Transverse colon (tissue), 4 donors: ENCODE measurements at regions not wholly inside any gene's neighbourhood (a gene's known extent, or its start where the extent isn't known, plus 50 kb on each side); places are given as distances from the start of the nearest gene placed in this dataset.

Source experiments
- DNase-seq: peaks from one replicate; pipeline ENCODE4 v3.0.0-alpha.2; 2019
- H3K27ac ChIP-seq, 4 donors: fragments of 200-600 bp; sonication (generic); 2 replicates each; pipeline ENCODE4 v1.5.1; 2016 to 2018; ENCODE audit warnings: inconsistent platforms in 4 of 4
- H3K27me3 ChIP-seq: fragments of 200-600 bp; sonication (generic); 2 replicates; pipeline ENCODE4 v1.5.1; 2017; ENCODE audit warnings: inconsistent platforms
- H3K36me3 ChIP-seq, 4 donors: fragments of 200-600 bp; sonication (generic); 2 replicates each; pipeline ENCODE4 v1.5.1; 2017 to 2019; ENCODE audit warnings: inconsistent platforms in 4 of 4
- H3K4me1 ChIP-seq, 4 donors: fragments of 200-600 bp; sonication (generic); 2 replicates each; pipeline ENCODE4 v1.5.1; 2017 to 2020; ENCODE audit warnings: inconsistent platforms in 4 of 4
- H3K4me3 ChIP-seq, 4 donors: fragments of 200-600 bp; sonication (generic); 1 replicate in 1 of 4; 2 replicates in 3 of 4; pipeline versions ENCODE4 v1.5.1 to v1.6.1; 2017 to 2019; ENCODE audit warnings: inconsistent platforms in 4 of 4
- H3K9me3 ChIP-seq, 2 donors: fragments of 200-600 bp; sonication (generic); 2 replicates each; pipeline ENCODE4 v1.5.1; 2017 to 2019; ENCODE audit warnings: inconsistent platforms in 2 of 2
- EP300 ChIP-seq: sonication (generic); formaldehyde crosslinking; IDR thresholded peaks from one replicate; pipeline ENCODE4 v1.6.1; 2017; ENCODE audit warnings: antibody characterized with exemption, low read depth
- POLR2A ChIP-seq: fragments of 450-650 bp; IDR thresholded peaks from one replicate; pipeline ENCODE4 v1.6.1; 2016; ENCODE audit warnings: antibody characterized with exemption, mild to moderate bottlenecking, moderate library complexity
- POLR2AphosphoS5 ChIP-seq, 3 donors: sonication (generic); formaldehyde crosslinking; IDR thresholded peaks; one replicate each; pipeline ENCODE4 v1.6.1; 2016; ENCODE audit warnings: antibody characterized with exemption in 3 of 3
- WGBS, 2 donors: methylation state at CpG; one replicate each; pipeline ENCODE4 v1.1.5; 2018; ENCODE audit warnings: low coverage in 1 of 2; 5-methylcytosine and 5-hydroxymethylcytosine counted together
- in situ Hi-C, 4 donors: fragments of 200-750 bp; cut with MboI; loops; one replicate each; pipeline versions ENCODE4 v1.15.0 to v1.15.1; 2017; ENCODE audit warnings: low sequenced_read_pairs in 3 of 4, low pct_ligation_motif_present in 1 of 4, low pct_unique_long_range_greater_than_20kb in 1 of 4
- intact Hi-C: fragments of 100-400 bp; cut with DNase I; formaldehyde crosslinking; loops from one replicate; pipeline ENCODE4 v1.15.1; 2023; ENCODE audit warnings: low total_unique reads
- TF ChIP-seq, protein P1 (sequence below), 5 experiments: fragments of 200-600 bp in 3 of 5; fragments of 450-650 bp in 2 of 5; sonication (generic) in 3 of 5; IDR thresholded peaks; 1 replicate in 2 of 5; 2 replicates in 3 of 5; pipeline ENCODE4 v1.5.1; 2016 to 2017; ENCODE audit warnings: antibody characterized with exemption in 5 of 5, inconsistent platforms in 3 of 5, mild to moderate bottlenecking in 2 of 5, moderate library complexity in 1 of 5

DNA sequence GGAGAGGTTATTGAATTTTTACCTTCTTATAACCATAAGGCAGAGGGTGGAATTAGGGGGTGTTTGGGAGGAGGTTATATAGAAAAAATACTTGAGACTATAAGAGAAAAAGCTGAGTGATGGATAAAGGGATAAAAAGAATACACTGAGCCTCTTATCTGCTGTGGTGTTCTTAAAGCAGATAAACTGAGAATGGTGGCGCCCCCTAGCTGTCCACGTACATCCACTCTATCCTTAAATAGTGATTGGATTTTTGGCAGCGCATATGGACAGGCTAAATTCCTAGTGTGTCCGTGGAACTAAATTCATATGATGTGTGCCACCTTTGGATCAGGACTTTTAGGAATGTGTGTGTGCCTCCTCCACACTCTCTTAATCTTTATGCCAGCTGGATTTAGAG is 121.1 kb downstream of the OXSM start:
- Histone ChIP-seq H3K4me3 (no peak overlapping the region), H3K27me3 (no peaks in the 10 kb centered on the region), H3K36me3 (no peaks in the 10 kb centered on the region), H3K4me1 (no peaks in the 10 kb centered on the region), H3K27ac (no peak overlapping the region), H3K9me3 (no peaks in the 10 kb centered on the region)
- intact Hi-C loops: no loop called here
- in situ Hi-C loops: no loop called here
- peak; percentile 44 for DNase-seq
- TF ChIP-seq, protein P1, sequence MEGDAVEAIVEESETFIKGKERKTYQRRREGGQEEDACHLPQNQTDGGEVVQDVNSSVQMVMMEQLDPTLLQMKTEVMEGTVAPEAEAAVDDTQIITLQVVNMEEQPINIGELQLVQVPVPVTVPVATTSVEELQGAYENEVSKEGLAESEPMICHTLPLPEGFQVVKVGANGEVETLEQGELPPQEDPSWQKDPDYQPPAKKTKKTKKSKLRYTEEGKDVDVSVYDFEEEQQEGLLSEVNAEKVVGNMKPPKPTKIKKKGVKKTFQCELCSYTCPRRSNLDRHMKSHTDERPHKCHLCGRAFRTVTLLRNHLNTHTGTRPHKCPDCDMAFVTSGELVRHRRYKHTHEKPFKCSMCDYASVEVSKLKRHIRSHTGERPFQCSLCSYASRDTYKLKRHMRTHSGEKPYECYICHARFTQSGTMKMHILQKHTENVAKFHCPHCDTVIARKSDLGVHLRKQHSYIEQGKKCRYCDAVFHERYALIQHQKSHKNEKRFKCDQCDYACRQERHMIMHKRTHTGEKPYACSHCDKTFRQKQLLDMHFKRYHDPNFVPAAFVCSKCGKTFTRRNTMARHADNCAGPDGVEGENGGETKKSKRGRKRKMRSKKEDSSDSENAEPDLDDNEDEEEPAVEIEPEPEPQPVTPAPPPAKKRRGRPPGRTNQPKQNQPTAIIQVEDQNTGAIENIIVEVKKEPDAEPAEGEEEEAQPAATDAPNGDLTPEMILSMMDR (IDR thresholded peaks at IDR 0.05): peak in 4 of 5 experiments; percentile 26 to 42 (median 34)
- TF ChIP-seq POLR2AphosphoS5 (IDR thresholded peaks at IDR 0.05) (no peak), POLR2A (no peak)
- WGBS, 2 donors: 44 to 51% methylated on average over 4 of the region's 4 CpGs

DNA sequence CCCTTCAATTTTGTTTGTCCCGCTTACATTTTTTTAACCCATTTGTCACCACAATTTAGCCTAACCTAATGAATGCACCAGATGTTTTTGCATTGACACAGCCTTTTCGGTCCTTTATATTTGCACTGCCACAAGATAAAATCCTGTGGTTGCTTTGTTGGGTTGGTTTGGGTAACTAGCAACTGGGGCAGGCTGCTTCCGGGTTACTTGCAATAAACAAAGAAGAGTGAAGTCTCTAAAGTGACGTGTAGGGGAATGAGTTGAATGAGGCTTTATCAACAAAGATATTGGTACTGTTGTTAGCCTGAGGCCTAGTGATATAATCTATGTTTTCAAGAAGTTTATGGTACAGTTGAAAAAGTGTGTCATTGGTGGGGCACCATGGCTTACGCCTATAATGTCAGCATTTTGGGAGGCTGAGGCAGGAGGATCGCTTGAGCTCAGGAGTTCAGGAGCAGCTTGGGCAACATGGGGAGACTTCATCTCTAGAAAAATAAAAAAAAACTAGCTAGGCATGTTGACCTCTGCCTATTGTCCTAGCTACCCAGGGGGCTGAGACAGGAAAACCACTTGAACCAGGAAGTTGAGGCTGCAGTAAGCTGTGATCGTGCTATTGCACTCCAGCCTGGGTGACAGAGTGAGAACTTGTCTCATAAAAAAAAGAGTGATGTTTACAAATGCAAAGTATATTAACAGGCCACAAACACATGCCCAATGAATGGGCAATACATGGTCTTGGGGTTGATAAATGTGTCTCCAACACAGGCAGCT is 121.8 kb downstream of the OXSM start:
- no peak overlapping the region for H3K27ac ChIP-seq
- 77 to 85% methylated on average over 7 of the region's 7 CpGs for WGBS, 2 donors
- no peak overlapping the region for H3K4me3 ChIP-seq
- no peak for DNase-seq
- no peaks in the 10 kb centered on the region for H3K4me1 ChIP-seq
- in situ Hi-C loops (no loop called here), intact Hi-C loops (no loop called here)
- H3K9me3 ChIP-seq: no peaks in the 10 kb centered on the region
- no peaks in the 10 kb centered on the region for H3K36me3 ChIP-seq
- TF ChIP-seq POLR2A: no peak
- TF ChIP-seq EP300: no peak
- TF ChIP-seq, protein P1 (IDR thresholded peaks at IDR 0.05): no peak
- no peak for TF ChIP-seq POLR2AphosphoS5 (IDR thresholded peaks at IDR 0.05)
- H3K27me3 ChIP-seq: no peaks in the 10 kb centered on the region

- no peak overlapping the region for H3K4me3 ChIP-seq
- in situ Hi-C loops (no loop called here), intact Hi-C loops (no loop called here)
- H3K27me3 ChIP-seq: no peaks in the 10 kb centered on the region
- no peaks in the 10 kb centered on the region for H3K9me3 ChIP-seq
- DNase-seq: no peak
- no peak overlapping the region for H3K27ac ChIP-seq
- H3K4me1 ChIP-seq: no peaks in the 10 kb centered on the region
- TF ChIP-seq EP300 (no peak), POLR2AphosphoS5 (IDR thresholded peaks at IDR 0.05) (no peak), POLR2A (no peak)
- TF ChIP-seq, protein P1 (IDR thresholded peaks at IDR 0.05): no peak
- no peaks in the 10 kb centered on the region for H3K36me3 ChIP-seq
Measured at GRCh38 chr3:25913179-25913578, 123.3 kb downstream of the OXSM start.

DNA sequence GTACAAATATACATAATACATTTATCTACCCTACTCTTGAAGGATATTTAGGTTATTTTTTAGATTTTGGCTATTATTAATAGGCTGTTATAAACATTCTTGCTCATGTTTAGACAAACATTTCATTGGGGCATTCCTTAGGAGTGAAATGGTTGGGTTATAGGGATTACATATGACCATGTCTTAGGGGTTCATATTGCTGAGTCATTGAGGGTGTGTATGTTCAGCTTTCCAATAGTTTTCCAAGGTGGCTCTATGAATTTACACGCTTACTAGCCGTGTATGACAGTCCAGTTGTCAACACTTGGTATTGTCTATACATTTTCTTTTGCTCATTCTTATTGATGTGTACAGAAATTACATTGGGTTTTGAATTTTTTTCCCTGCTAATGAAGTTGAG is 125.8 kb downstream of the OXSM start:
- Histone ChIP-seq H3K27ac (no peak overlapping the region), H3K4me3 (no peak overlapping the region), H3K4me1 (no peaks in the 10 kb centered on the region), H3K36me3 (no peaks in the 10 kb centered on the region), H3K9me3 (no peaks in the 10 kb centered on the region), H3K27me3 (no peaks in the 10 kb centered on the region)
- TF ChIP-seq EP300 (no peak), POLR2AphosphoS5 (IDR thresholded peaks at IDR 0.05) (no peak), POLR2A (no peak)
- TF ChIP-seq, protein P1 (IDR thresholded peaks at IDR 0.05): no peak
- no peak for DNase-seq
- WGBS, 2 donors: 67 to 77% methylated on average over 2 of the region's 2 CpGs
- in situ Hi-C loops: no loop called here
- intact Hi-C loops: no loop called here
